Effector CD4-positive, alpha-beta T cell (primary cell): ENCODE measurements at regions not wholly inside any gene's neighbourhood (a gene's known extent, or its start where the extent isn't known, plus 50 kb on each side); places are given as distances from the start of the nearest gene placed in this dataset.

ENCODE experiments used
- DNase-seq: peaks from one replicate; pipeline ENCODE4 v3.0.0-alpha.2; 2020

- no peak for DNase-seq
Measured at GRCh38 chr2:64831977-64832328, 157.2 kb upstream of the SLC1A4 start.

DNA sequence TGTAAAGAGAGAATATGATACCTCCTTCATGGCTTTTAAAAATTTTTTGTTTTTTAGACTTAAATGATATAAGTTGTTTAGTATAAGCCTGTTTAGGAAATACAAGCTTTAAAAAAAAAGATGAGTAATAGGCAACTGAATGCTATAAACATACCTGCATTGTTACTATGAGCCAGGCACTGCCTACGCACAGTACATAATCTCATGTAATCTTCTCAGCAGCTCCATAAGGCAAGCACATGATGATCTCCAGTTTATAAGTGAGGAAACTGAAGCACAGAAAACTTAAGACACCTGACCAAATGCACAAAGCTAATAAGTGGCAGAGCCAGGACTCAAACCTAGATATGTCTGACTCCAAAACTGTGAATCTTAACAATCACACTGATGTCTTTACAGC lies 156.3 kb upstream of the SLC1A4 start:
- DNase-seq, result no peak

DNA sequence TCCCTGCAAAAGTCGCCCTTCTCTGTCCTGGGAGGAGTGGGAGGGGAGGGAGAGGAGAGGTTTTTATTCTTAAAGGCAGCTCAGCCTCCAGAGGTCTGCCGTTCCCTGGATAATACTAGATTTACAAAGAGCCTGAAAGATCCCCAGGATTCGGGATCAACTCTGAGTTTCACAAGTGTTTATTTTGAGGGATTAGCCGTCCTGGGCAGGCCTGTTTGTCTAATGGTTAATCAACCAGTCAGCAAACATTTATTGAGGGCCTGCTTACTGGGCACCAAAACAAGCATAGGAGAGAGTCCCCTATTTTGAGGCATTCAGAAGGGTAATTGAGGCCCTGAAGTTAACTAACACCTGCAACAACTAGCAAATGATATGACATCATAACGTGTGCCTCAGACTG lies 152.6 kb upstream of the SLC1A4 start:
- DNase-seq, result no peak

- DNase-seq, result no peak
Measured at GRCh38 chr2:64837116-64837731, 152.0 kb upstream of the SLC1A4 start.

DNA sequence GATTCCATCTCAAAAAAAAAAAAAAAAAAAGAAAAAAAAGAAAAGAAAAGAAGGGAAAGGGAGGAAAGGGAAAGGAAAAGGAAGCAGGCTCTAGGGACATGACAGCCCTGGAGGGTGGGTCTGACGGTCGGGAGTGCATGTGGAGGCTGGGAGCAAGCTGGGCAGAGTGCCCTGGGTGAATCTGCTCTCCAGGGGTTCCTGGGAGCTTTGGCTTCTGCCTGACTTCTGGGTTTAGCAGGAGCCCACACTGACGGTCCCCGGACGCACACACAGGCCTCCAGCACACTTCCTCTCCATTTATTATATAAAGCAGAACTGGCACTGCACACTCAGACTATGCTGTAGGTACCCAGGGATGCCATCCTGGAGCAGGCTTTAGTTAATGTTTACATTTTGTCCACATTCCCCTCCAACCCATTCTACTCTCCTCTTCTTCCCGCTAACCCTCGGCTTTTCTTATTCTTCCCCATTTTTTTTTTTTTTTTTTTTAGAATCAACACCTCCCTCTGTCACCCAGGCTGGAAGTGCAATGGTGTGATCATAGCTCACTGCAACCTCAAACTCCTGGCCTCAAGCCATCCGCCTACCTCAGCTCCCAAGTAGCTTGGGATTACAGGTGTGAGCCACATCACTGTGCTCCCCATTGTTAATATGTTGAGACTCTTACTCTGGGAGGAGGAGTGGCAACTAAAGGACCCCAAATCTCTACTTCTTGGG lies 151.1 kb upstream of the SLC1A4 start:
- no peak for DNase-seq

GRCh38 chr2:64838817-64839216 lies 150.4 kb upstream of the SLC1A4 start:
- no peak for DNase-seq

DNA sequence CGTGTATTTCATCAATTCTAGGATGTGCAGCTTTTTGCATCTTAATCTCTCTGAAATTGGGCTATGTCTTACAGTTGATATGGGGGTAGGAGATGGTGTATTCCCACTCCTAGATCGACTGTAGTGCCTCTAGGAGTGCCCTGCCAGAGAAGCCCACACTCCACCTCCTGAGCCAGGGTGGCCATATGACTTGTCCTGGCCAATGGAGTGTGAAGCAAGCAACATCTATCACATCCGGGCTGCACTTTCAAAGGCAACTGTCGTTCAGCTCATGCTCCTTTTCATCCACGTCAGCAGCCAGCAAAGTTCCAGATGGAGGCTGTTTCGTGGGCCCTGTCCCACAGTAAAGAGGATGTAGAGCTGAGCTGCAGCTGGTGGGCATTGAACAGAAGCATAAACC lies 149.4 kb upstream of the SLC1A4 start:
- no peak for DNase-seq

GRCh38 chr2:64840426-64840881 lies 148.7 kb upstream of the SLC1A4 start:
- DNase-seq, result no peak

DNA sequence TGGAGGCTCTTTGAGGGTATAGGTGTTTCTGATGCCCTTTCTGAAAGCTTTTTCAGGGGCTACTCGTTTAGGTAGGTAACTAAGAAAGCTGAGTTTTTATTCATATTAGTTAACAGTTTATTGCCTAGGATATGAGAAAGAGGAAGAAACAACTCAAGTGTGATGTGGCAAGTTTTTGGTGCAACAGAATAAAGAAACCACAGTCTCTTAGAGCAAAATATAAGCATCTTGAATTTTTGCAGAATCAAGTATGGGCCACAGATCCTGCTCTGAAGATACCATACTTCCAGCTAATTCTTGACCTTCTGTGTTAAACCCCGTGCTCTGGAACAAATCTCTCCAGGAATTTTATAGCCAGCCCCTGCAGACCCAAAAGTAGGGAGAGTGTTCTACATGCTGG lies 147.7 kb upstream of the SLC1A4 start:
- DNase-seq, result no peak

- no peak for DNase-seq
Measured at GRCh38 chr2:64842030-64842429, 147.2 kb upstream of the SLC1A4 start.

DNA sequence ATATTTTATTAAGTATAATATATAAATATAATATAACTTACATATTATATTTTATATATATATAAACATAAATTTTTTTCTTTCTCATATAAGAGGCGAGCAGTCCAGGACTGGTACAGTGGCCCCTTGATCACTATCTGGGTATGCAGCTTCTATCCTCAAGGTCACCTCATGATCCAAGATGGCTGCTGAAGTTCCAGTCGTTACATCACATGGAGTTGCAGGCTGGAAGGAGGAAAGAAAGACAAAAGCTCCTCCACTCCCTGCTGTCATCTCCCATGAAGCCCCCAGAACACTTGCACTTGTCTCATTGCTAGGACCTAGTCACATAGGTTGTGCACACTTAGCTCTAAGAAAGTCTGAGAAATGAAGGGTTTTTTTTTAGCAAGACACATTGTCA lies 145.1 kb upstream of the SLC1A4 start:
- no peak for DNase-seq

GRCh38 chr2:64845273-64845905 lies 143.8 kb upstream of the SLC1A4 start:
- no peak for DNase-seq

- no peak for DNase-seq
Measured at GRCh38 chr2:64846177-64846576, 143.0 kb upstream of the SLC1A4 start.

DNA sequence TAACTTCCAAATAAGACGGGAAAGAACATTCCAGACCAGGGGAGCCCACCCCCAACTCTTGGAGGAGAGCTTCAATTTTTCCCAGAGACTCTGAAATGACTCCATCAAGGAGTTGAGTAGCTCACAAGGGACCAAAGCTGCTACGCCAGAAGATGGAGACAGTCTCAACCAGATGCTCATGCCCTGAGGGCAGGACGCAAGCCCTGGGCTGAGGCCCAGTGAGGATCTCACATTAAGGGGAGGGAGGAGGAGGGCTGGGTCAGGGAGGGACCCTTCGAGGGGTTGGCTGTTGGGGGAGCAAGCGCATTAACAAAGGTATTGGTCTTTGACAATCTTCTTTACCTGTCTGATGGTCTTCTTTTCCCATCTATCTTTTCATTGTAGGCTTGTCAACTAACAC lies 141.3 kb upstream of the SLC1A4 start:
- no peak for DNase-seq

- DNase-seq, result no peak
Measured at GRCh38 chr2:64848363-64848762, 140.8 kb upstream of the SLC1A4 start.

DNA sequence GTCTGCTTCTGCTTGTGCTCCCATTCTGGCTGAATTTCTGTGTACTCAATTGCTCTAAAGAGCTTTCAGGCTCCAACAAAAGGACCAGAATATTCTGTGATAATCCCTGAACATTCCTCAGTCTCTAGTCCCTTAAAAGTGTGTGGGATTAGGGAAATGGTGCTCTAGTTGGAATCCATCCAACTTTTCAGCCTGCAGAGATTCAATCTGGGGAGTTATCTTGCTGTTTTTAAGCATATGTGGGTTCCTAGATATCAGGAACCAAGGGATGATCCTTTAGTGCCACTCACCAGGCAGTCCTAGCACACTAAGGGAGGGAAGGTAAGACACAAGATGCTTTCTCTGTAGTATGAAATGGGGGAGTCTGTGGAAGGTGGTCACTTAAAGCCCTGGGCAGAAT lies 140.3 kb upstream of the SLC1A4 start:
- DNase-seq, result no peak

- no peak for DNase-seq
Measured at GRCh38 chr2:64850642-64851041, 138.6 kb upstream of the SLC1A4 start.

GRCh38 chr2:64852771-64853241 lies 136.4 kb upstream of the SLC1A4 start:
- no peak for DNase-seq

GRCh38 chr2:64853306-64853705 lies 135.9 kb upstream of the SLC1A4 start:
- no peak for DNase-seq

GRCh38 chr2:64853894-64854293 lies 135.3 kb upstream of the SLC1A4 start:
- DNase-seq, result no peak

GRCh38 chr2:64854773-64855237 lies 134.4 kb upstream of the SLC1A4 start:
- no peak for DNase-seq

DNA sequence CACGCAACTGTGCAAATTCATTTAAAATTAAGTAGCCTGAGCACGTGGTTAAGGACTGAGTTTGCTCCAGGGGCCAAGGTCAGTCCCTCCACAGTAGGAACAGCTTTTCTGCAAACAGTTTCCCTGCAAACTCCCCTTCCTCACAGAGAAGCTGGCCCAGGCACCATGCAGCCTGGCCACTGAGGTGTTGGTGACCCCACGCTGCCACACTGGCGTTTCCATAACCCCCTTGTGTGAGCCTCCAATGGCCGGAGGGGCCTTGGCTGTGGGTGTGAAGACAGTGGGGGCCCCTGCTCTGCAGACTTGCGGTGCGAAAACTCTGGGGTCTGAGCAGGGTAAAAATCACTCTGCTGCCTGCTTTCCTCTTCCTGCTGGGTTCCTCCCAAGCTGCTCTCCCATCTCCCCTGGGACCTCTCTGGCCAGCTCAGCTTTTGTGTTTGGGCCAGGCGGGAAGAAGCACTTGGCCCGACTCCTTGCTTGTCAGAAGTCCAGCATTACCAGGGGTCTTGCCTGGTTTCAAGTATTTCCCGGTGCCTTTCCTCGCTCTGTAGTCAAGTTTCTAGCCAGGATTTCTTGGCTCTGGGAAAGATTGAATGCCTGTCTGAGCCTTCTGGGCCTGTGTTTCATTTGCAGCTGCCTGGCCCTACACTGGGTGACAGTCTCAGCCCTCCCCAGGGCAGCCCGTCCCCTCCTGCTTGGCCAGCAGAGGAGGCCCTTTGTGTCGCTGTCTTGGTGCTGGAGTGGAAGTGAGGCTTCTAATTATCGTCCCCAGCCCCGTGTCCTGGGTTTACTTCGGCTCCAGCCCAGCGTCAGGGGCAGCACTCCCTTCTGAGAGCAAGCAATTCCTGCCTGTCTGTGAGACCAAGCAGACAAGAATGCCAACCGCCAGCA lies 131.4 kb upstream of the SLC1A4 start:
- no peak for DNase-seq
